Fibroblast of mammary gland (primary cell): ENCODE measurements at regions not wholly inside any gene's neighbourhood (a gene's known extent, or its start where the extent isn't known, plus 50 kb on each side); places are given as distances from the start of the nearest gene placed in this dataset.
A peak's percentile ranks its signal among the peaks of the same experiment; 100 is the strongest.
"Not testable (repeated sequence)": the region's sequence is repeated elsewhere in the genome, so short reads cannot be mapped to it uniquely, and the experiment has no call there.

Experiments
- DNase-seq: peaks from one replicate; pipeline ENCODE4 v3.0.0-alpha.2; 2010; ENCODE audit warnings: low read depth
- H3K4me3 ChIP-seq: 2 replicates; pipeline ENCODE4 v1.5.1; 2011; ENCODE audit warnings: low read depth, mild to moderate bottlenecking, low read length, moderate library complexity; ENCODE audit not compliant: control insufficient read depth
- CTCF ChIP-seq: conservative IDR thresholded peaks from 2 replicates; pipeline ENCODE4 v1.5.1; 2011; ENCODE audit warnings: low read depth, low read length, inconsistent platforms; ENCODE audit not compliant: control insufficient read depth, insufficient read depth

GRCh38 chr3:71984843-71985613, 200.1 kb upstream of the PROK2 start:
- TF ChIP-seq CTCF, result no peak
- no peak overlapping the region for H3K4me3 ChIP-seq
- DNase-seq, result no peak

GRCh38 chr3:71983694-71984093, 198.7 kb upstream of the PROK2 start:
- no peak for TF ChIP-seq CTCF
- H3K4me3 ChIP-seq, result no peak overlapping the region
- no peak for DNase-seq

GRCh38 chr3:71982506-71983258, 197.7 kb upstream of the PROK2 start:
- H3K4me3 ChIP-seq, result not testable (repeated sequence)
- DNase-seq, result peak; percentile 97

GRCh38 chr3:71979175-71979574, 194.2 kb upstream of the PROK2 start:
- no peak for DNase-seq
- no peak for TF ChIP-seq CTCF

GRCh38 chr3:71978150-71978721, 193.3 kb upstream of the PROK2 start:
- TF ChIP-seq CTCF, result no peak
- no peak for DNase-seq
- H3K4me3 ChIP-seq, result no peak overlapping the region

More at GRCh38 chr3:71979175-71979574, 194.2 kb upstream of the PROK2 start:
- H3K4me3 ChIP-seq, result no peak overlapping the region

GRCh38 chr3:71977525-71977924, 192.6 kb upstream of the PROK2 start:
- DNase-seq, result no peak
- H3K4me3 ChIP-seq, result no peak overlapping the region
- no peak for TF ChIP-seq CTCF

- TF ChIP-seq CTCF, result no peak
- DNase-seq, result no peak
- no peak overlapping the region for H3K4me3 ChIP-seq
These were observed 190.6 kb upstream of the PROK2 start for GRCh38 chr3:71975573-71975972.
